Ascending aorta (tissue), 2 donors: ENCODE measurements at regions not wholly inside any gene's neighbourhood (a gene's known extent, or its start where the extent isn't known, plus 50 kb on each side); places are given as distances from the start of the nearest gene placed in this dataset.
A peak's percentile ranks its signal among the peaks of the same experiment; 100 is the strongest.

Experiments
- DNase-seq, 2 donors: peaks; one replicate each; pipeline ENCODE4 v3.0.0-alpha.2; 2019; ENCODE audit warnings: low spot score in 2 of 2
- H3K27ac ChIP-seq, 2 donors: fragments of 200-600 bp; sonication (generic); one replicate each; pipeline ENCODE4 v1.5.1; 2016 to 2017; ENCODE audit warnings: mild to moderate bottlenecking in 1 of 2
- H3K27me3 ChIP-seq: fragments of 200-600 bp; sonication (generic); one replicate; pipeline ENCODE4 v1.5.1; 2017
- H3K36me3 ChIP-seq, 2 donors: fragments of 200-600 bp; sonication (generic); one replicate each; pipeline ENCODE4 v1.5.1; 2016
- H3K4me1 ChIP-seq, 2 donors: fragments of 200-600 bp; sonication (generic); one replicate each; pipeline ENCODE4 v1.5.1; 2016 to 2017; ENCODE audit warnings: mild to moderate bottlenecking in 1 of 2
- H3K4me3 ChIP-seq, 2 donors: fragments of 200-600 bp; sonication (generic); one replicate each; pipeline ENCODE4 v1.5.1; 2016 to 2017; ENCODE audit warnings: mild to moderate bottlenecking in 1 of 2
- H3K9me3 ChIP-seq, 2 donors: fragments of 200-600 bp; sonication (generic); one replicate each; pipeline ENCODE4 v1.5.1; 2016
- CTCF ChIP-seq, 3 experiments: fragments of 200-600 bp in 2 of 3; fragments of 450-650 bp in 1 of 3; sonication (generic) in 2 of 3; IDR thresholded peaks; one replicate each; pipeline ENCODE4 v1.5.1; 2016 to 2019; ENCODE audit warnings: antibody characterized with exemption in 3 of 3, mild to moderate bottlenecking in 1 of 3, moderate library complexity in 1 of 3
- intact Hi-C: fragments of 100-400 bp; cut with DNase I; formaldehyde crosslinking; loops from one replicate; pipeline ENCODE4 v1.15.1; 2023

- no peak overlapping the region for H3K4me3 ChIP-seq
- intact Hi-C loops, result loop anchor here (10.0 kb wide), 1 partner anchor 530 kb away; no protein-coding TSS in a partner anchor
- no peak overlapping the region for H3K27ac ChIP-seq
- no peak for TF ChIP-seq CTCF (IDR thresholded peaks at IDR 0.05)
- H3K9me3 ChIP-seq, result no peaks in the 10 kb centered on the region
- DNase-seq, result peak in 1 of 2 donors; percentile 57
- H3K27me3 ChIP-seq, result no peaks in the 10 kb centered on the region
- H3K4me1 ChIP-seq, result no peaks in the 10 kb centered on the region
- H3K36me3 ChIP-seq, result no peaks in the 10 kb centered on the region
Measured at GRCh38 chr2:126774761-126775160, 118.8 kb downstream of the GYPC start.

GRCh38 chr2:126775300-126775985 is 119.5 kb downstream of the GYPC start:
- H3K4me3 ChIP-seq, result no peak overlapping the region
- intact Hi-C loops, result loop anchor here (10.0 kb wide), 1 partner anchor 531 kb away; no protein-coding TSS in a partner anchor
- no peak for TF ChIP-seq CTCF (IDR thresholded peaks at IDR 0.05)

GRCh38 chr2:126776255-126776654 is 120.3 kb downstream of the GYPC start:
- H3K9me3 ChIP-seq, result no peaks in the 10 kb centered on the region
- H3K4me3 ChIP-seq, result peak overlapping the region; percentile 65 to 71
- H3K4me1 ChIP-seq, result no peaks in the 10 kb centered on the region
- intact Hi-C loops, result loop anchor here (2.0 to 10.0 kb wide), 2 partner anchors 117 to 531 kb away; no protein-coding TSS in a partner anchor
- DNase-seq, result no peak
- no peak for TF ChIP-seq CTCF (IDR thresholded peaks at IDR 0.05)
- H3K36me3 ChIP-seq, result no peaks in the 10 kb centered on the region
- H3K27ac ChIP-seq, result peak overlapping the region; percentile 24 to 63
- no peaks in the 10 kb centered on the region for H3K27me3 ChIP-seq

More at GRCh38 chr2:126775300-126775985, 119.5 kb downstream of the GYPC start:
- Histone ChIP-seq H3K27ac (no peak overlapping the region), H3K27me3 (no peaks in the 10 kb centered on the region), H3K36me3 (no peaks in the 10 kb centered on the region), H3K4me1 (no peaks in the 10 kb centered on the region), H3K9me3 (no peaks in the 10 kb centered on the region)
- DNase-seq, result peak in 1 of 2 donors; percentile 62

GRCh38 chr2:126776692-126777619 is 121.0 kb downstream of the GYPC start:
- Histone ChIP-seq H3K9me3 (no peaks in the 10 kb centered on the region), H3K27ac (peak overlapping the region; percentile 24 to 63), H3K36me3 (no peaks in the 10 kb centered on the region), H3K27me3 (no peaks in the 10 kb centered on the region), H3K4me3 (peak overlapping the region; percentile 65 to 71), H3K4me1 (no peaks in the 10 kb centered on the region)
- DNase-seq, result peak in 1 of 2 donors; percentile 87
- intact Hi-C loops, result loop anchor here (1.0 to 10.0 kb wide), 3 partner anchors 118 to 532 kb away; no protein-coding TSS in a partner anchor
- peak; percentile 74 to 97 (median 95) for TF ChIP-seq CTCF (IDR thresholded peaks at IDR 0.05)

- no peaks in the 10 kb centered on the region for H3K36me3 ChIP-seq
- H3K4me3 ChIP-seq, result peak overlapping the region in 1 of 2 donors; percentile 71
- no peaks in the 10 kb centered on the region for H3K4me1 ChIP-seq
- H3K27me3 ChIP-seq, result no peaks in the 10 kb centered on the region
- TF ChIP-seq CTCF (IDR thresholded peaks at IDR 0.05), result no peak
- intact Hi-C loops, result loop anchor here (1.0 to 10.0 kb wide), 3 partner anchors 119 to 533 kb away; no protein-coding TSS in a partner anchor
- H3K9me3 ChIP-seq, result no peaks in the 10 kb centered on the region
- no peak overlapping the region for H3K27ac ChIP-seq
- peak in 1 of 2 donors; percentile 7 for DNase-seq
Measured at GRCh38 chr2:126777620-126777978, 121.1 kb upstream of the TEX51 start.
